Breast epithelium (tissue), 4 donors: ENCODE measurements at regions not wholly inside any gene's neighbourhood (a gene's known extent, or its start where the extent isn't known, plus 50 kb on each side); places are given as distances from the start of the nearest gene placed in this dataset.

Experiments
- DNase-seq, 2 donors: peaks; one replicate each; pipeline ENCODE4 v3.0.0-alpha.2; 2019; ENCODE audit warnings: low spot score in 2 of 2
- H3K27ac ChIP-seq, 2 donors: fragments of 200-600 bp; sonication (generic) in 1 of 2; one replicate each; pipeline ENCODE4 v1.5.1; 2016 to 2019; ENCODE audit warnings: mild to moderate bottlenecking in 1 of 2
- H3K27me3 ChIP-seq, 2 donors: fragments of 200-600 bp; sonication (generic) in 1 of 2; one replicate each; pipeline versions ENCODE4 v1.5.1 to v1.6.0; 2017 to 2019; ENCODE audit warnings: control low read depth in 1 of 2, mild to moderate bottlenecking in 1 of 2
- H3K36me3 ChIP-seq: fragments of 200-600 bp; one replicate; pipeline ENCODE4 v1.5.1; 2019
- H3K4me1 ChIP-seq, 2 donors: fragments of 200-600 bp; sonication (generic); one replicate each; pipeline ENCODE4 v1.5.1; 2016 to 2019; ENCODE audit warnings: control low read depth in 1 of 2
- H3K4me3 ChIP-seq, 3 donors: fragments of 200-600 bp; sonication (generic); 1 replicate in 2 of 3; 2 replicates in 1 of 3; pipeline ENCODE4 v1.5.1; 2016 to 2019; ENCODE audit warnings: mild to moderate bottlenecking in 3 of 3, moderate library complexity in 2 of 3
- H3K9me3 ChIP-seq, 2 donors: fragments of 200-600 bp; sonication (generic) in 1 of 2; one replicate each; pipeline ENCODE4 v1.5.1; 2016 to 2019; ENCODE audit warnings: control low read depth in 1 of 2
- POLR2A ChIP-seq: fragments of 450-650 bp; IDR thresholded peaks from one replicate; pipeline ENCODE4 v1.6.1; 2016; ENCODE audit warnings: antibody characterized with exemption, mild to moderate bottlenecking, moderate library complexity
- POLR2AphosphoS5 ChIP-seq, 3 donors: sonication (generic); formaldehyde crosslinking; IDR thresholded peaks; one replicate each; pipeline ENCODE4 v1.6.1; 2017; ENCODE audit warnings: antibody characterized with exemption in 3 of 3
- intact Hi-C: fragments of 100-400 bp; cut with DNase I; formaldehyde crosslinking; loops from one replicate; pipeline ENCODE4 v1.15.1; 2023; ENCODE audit warnings: low total_unique reads
- TF ChIP-seq, protein P1 (sequence below), 3 donors: fragments of 450-650 bp; IDR thresholded peaks; one replicate each; pipeline ENCODE4 v1.5.1; 2016 to 2017; ENCODE audit warnings: antibody characterized with exemption in 3 of 3, mild to moderate bottlenecking in 3 of 3, moderate library complexity in 3 of 3

DNA sequence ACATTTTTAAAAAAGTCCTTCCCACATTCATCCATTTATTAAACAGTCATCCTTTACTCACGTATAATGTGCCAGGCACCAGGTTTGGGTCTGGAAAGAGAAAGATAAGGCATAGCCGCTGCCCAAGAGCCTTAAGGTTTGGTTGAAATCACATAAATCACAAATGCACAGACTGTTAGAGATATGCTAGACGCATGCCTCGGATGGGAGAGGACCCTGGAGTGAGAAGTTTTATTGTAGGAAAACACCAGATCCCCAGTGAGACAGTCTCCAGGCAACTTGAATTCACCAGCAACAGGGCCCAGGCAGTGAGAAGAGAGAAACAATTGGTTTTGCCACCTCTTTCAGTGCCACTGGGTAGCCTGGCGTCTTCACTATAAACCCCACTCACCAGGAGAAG is 305.9 kb upstream of the AMIGO2 start:
- no peaks in the 10 kb centered on the region for H3K9me3 ChIP-seq
- no peak for TF ChIP-seq POLR2AphosphoS5 (IDR thresholded peaks at IDR 0.05)
- TF ChIP-seq, protein P1, sequence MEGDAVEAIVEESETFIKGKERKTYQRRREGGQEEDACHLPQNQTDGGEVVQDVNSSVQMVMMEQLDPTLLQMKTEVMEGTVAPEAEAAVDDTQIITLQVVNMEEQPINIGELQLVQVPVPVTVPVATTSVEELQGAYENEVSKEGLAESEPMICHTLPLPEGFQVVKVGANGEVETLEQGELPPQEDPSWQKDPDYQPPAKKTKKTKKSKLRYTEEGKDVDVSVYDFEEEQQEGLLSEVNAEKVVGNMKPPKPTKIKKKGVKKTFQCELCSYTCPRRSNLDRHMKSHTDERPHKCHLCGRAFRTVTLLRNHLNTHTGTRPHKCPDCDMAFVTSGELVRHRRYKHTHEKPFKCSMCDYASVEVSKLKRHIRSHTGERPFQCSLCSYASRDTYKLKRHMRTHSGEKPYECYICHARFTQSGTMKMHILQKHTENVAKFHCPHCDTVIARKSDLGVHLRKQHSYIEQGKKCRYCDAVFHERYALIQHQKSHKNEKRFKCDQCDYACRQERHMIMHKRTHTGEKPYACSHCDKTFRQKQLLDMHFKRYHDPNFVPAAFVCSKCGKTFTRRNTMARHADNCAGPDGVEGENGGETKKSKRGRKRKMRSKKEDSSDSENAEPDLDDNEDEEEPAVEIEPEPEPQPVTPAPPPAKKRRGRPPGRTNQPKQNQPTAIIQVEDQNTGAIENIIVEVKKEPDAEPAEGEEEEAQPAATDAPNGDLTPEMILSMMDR (IDR thresholded peaks at IDR 0.05) = no peak
- TF ChIP-seq POLR2A = no peak

DNA sequence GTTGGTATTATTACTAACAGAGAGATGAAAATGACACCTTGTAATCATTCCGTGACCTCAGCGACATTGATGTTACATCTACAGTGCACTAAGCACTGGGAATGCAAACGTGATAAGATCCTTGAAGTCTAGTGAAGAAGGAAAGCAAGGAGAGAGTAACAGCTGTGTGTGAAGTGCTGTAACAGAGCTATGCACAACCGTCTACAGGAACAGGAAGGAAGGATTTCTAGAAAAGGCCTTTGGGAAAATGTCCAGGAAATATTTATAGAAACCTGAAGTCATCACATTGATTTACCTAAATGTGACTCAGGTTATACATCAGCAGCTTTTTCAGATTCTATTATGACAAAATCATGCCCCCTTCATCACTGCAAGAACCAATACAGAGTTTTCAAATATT is 304.2 kb upstream of the AMIGO2 start:
- H3K4me1 ChIP-seq = no peaks in the 10 kb centered on the region
- no peak overlapping the region for H3K4me3 ChIP-seq
- intact Hi-C loops = loop anchor here (2.0 kb wide), 1 partner anchor 33 kb away; no protein-coding TSS in a partner anchor
- no peaks in the 10 kb centered on the region for H3K27me3 ChIP-seq
- H3K36me3 ChIP-seq = no peaks in the 10 kb centered on the region
- H3K27ac ChIP-seq = no peak overlapping the region
- no peaks in the 10 kb centered on the region for H3K9me3 ChIP-seq
- no peak for DNase-seq
- no peak for TF ChIP-seq POLR2AphosphoS5 (IDR thresholded peaks at IDR 0.05)
- TF ChIP-seq, protein P1 (IDR thresholded peaks at IDR 0.05) = no peak
- TF ChIP-seq POLR2A = no peak

More for the DNA sequence above, 305.9 kb upstream of the AMIGO2 start:
- DNase-seq = no peak
- no peaks in the 10 kb centered on the region for H3K36me3 ChIP-seq
- intact Hi-C loops = no loop called here
- no peaks in the 10 kb centered on the region for H3K4me1 ChIP-seq
- no peaks in the 10 kb centered on the region for H3K27me3 ChIP-seq
- no peak overlapping the region for H3K27ac ChIP-seq
- no peak overlapping the region for H3K4me3 ChIP-seq

- no peaks in the 10 kb centered on the region for H3K36me3 ChIP-seq
- intact Hi-C loops = loop anchor here (2.0 kb wide), 1 partner anchor 32 kb away; no protein-coding TSS in a partner anchor
- no peak for TF ChIP-seq POLR2AphosphoS5 (IDR thresholded peaks at IDR 0.05)
- TF ChIP-seq, protein P1 (IDR thresholded peaks at IDR 0.05) = no peak
- no peak for TF ChIP-seq POLR2A
- no peak overlapping the region for H3K4me3 ChIP-seq
- no peak for DNase-seq
- no peaks in the 10 kb centered on the region for H3K4me1 ChIP-seq
- no peaks in the 10 kb centered on the region for H3K9me3 ChIP-seq
- no peak overlapping the region for H3K27ac ChIP-seq
- no peaks in the 10 kb centered on the region for H3K27me3 ChIP-seq
Observed at GRCh38 chr12:47382305-47382704, 302.5 kb upstream of the AMIGO2 start.

GRCh38 chr12:47378907-47379306 is 299.1 kb upstream of the AMIGO2 start:
- TF ChIP-seq POLR2AphosphoS5 (IDR thresholded peaks at IDR 0.05) = no peak
- TF ChIP-seq, protein P1 (IDR thresholded peaks at IDR 0.05) = no peak
- no peak for TF ChIP-seq POLR2A
- intact Hi-C loops = no loop called here
- Histone ChIP-seq H3K4me3 (no peak overlapping the region), H3K27me3 (no peaks in the 10 kb centered on the region), H3K4me1 (no peaks in the 10 kb centered on the region), H3K9me3 (no peaks in the 10 kb centered on the region), H3K36me3 (no peaks in the 10 kb centered on the region), H3K27ac (peak overlapping the region; percentile 72 to 76)
- DNase-seq = no peak

- Histone ChIP-seq H3K27ac (peak overlapping the region; percentile 72 to 76), H3K4me3 (no peak overlapping the region), H3K4me1 (no peaks in the 10 kb centered on the region), H3K9me3 (no peaks in the 10 kb centered on the region), H3K27me3 (no peaks in the 10 kb centered on the region), H3K36me3 (no peaks in the 10 kb centered on the region)
- intact Hi-C loops = no loop called here
- no peak for DNase-seq
- no peak for TF ChIP-seq POLR2AphosphoS5 (IDR thresholded peaks at IDR 0.05)
- TF ChIP-seq, protein P1 (IDR thresholded peaks at IDR 0.05) = no peak
Observed at GRCh38 chr12:47378222-47378582, 298.4 kb upstream of the AMIGO2 start.
